HepG2 (cell line): ENCODE measurements at regions not wholly inside any gene's neighbourhood (a gene's known extent, or its start where the extent isn't known, plus 50 kb on each side); places are given as distances from the start of the nearest gene placed in this dataset.

Experiments used
- ATAC-seq: fragments of 200-7000 bp; cut with Tn5 transposase; 3 replicates; pipeline ENCODE4 v1.9.1; 2020; ENCODE audit warnings: mild to moderate bottlenecking, moderate library complexity
- BruUV-seq: library from RNA; stranded (reverse); fragments of 400-500 nt; replicated peaks from 2 replicates; lab custom pipeline; 2021; lab: Mats Ljungman, UMichigan
- CTCF ChIA-PET: fragments of 300-600 bp; formaldehyde crosslinking; extraction: SDS; loops from one replicate; lab custom pipeline; 2021; ENCODE audit warnings: low total read pairs, inconsistent platforms, low intra/inter-chr PET ratio; lab: Yijun Ruan, JAX
- POLR2A ChIA-PET: fragments of 350-600 bp; sonication (Branson Sonifier 250); formaldehyde crosslinking; loops from one replicate; lab custom pipeline; 2020; ENCODE audit warnings: antibody characterized with exemption, inconsistent platforms; lab: Yijun Ruan, JAX
- DNase-seq: peaks from one replicate; pipeline ENCODE4 v3.0.0-alpha.2; 2015; ENCODE audit warnings: low spot score
- FAIRE-seq: peaks from 3 replicates; lab custom pipeline; 2011; peaks lifted over from hg19 to GRCh38; lab: Jason Lieb, UNC
- H2AFZ ChIP-seq: one replicate; pipeline ENCODE4 v1.6.1; 2011; ENCODE audit warnings: low read length, inconsistent platforms
- H3K27ac ChIP-seq: fragments of 300-600 bp; 3 replicates; pipeline ENCODE4 v1.8.0; 2011; ENCODE audit warnings: mixed run types, mild to moderate bottlenecking, mixed read lengths, low read length, inconsistent platforms; ENCODE audit not compliant: insufficient read depth; ENCODE audit errors: extremely low read length
- H3K27me3 ChIP-seq, 2 experiments: fragments of 200-600 bp in 1 of 2; 2 replicates in 1 of 2; 3 replicates in 1 of 2; pipeline versions ENCODE4 v1.6.0 to v1.8.0; 2011; ENCODE audit warnings: low read length in 2 of 2, mild to moderate bottlenecking in 2 of 2, moderate library complexity in 2 of 2, inconsistent platforms in 1 of 2; ENCODE audit not compliant: insufficient read depth in 2 of 2, control insufficient read depth in 1 of 2
- H3K36me3 ChIP-seq, 2 experiments: fragments of 200-600 bp in 1 of 2; replicated peaks in 1 of 2; 2 replicates in 1 of 2; 3 replicates in 1 of 2; pipeline versions ENCODE4 v1.5.1 to v1.8.0; 2011; ENCODE audit warnings: low read length in 2 of 2, inconsistent platforms in 1 of 2; ENCODE audit not compliant: insufficient read depth in 2 of 2, control insufficient read depth in 1 of 2
- H3K4me1 ChIP-seq: 2 replicates; pipeline ENCODE4 v1.5.1; 2012; ENCODE audit warnings: low read length, inconsistent platforms; ENCODE audit not compliant: insufficient read depth
- H3K4me2 ChIP-seq: 2 replicates; pipeline ENCODE4 v1.6.0; 2011; ENCODE audit warnings: low read depth, low read length, inconsistent platforms
- H3K4me3 ChIP-seq, 3 experiments: fragments of 200-600 bp in 1 of 3; sonication (generic), shearing (Covaris generic) in 1 of 3; replicated peaks in 1 of 3; 2 replicates each; pipeline ENCODE4 v1.5.1; 2011 to 2016; ENCODE audit warnings: low read length in 3 of 3, inconsistent platforms in 2 of 3, low read depth in 2 of 3, mild to moderate bottlenecking in 2 of 3, control low read depth in 1 of 3, mixed read lengths in 1 of 3; ENCODE audit not compliant: insufficient read depth in 1 of 3
- H3K79me2 ChIP-seq: one replicate; pipeline ENCODE4 v1.6.1; 2011; ENCODE audit warnings: low read length, inconsistent platforms; ENCODE audit not compliant: insufficient read depth
- H3K9ac ChIP-seq: 2 replicates; pipeline ENCODE4 v1.6.0; 2011; ENCODE audit warnings: mild to moderate bottlenecking, low read depth, low read length, inconsistent platforms; ENCODE audit not compliant: insufficient read depth
- H3K9me3 ChIP-seq: 2 replicates; pipeline ENCODE4 v1.5.1; 2012; ENCODE audit warnings: mild to moderate bottlenecking, low read length
- H4K20me1 ChIP-seq: 2 replicates; pipeline ENCODE4 v1.6.0; 2011; ENCODE audit warnings: inconsistent platforms, mild to moderate bottlenecking, low read length, moderate library complexity; ENCODE audit not compliant: insufficient read depth
- ERF ChIP-seq: IDR thresholded peaks from 2 replicates; pipeline ENCODE4 v1.6.1; 2018; ENCODE audit warnings: missing biosample characterization, missing genetic modification reagents
- KDM4B ChIP-seq: sonication (generic); formaldehyde crosslinking; IDR thresholded peaks from 2 replicates; pipeline ENCODE4 v1.4.0; 2020; ENCODE audit warnings: missing genetic modification reagents
- KDM5B ChIP-seq: sonication (generic); formaldehyde crosslinking; IDR thresholded peaks from 2 replicates; pipeline ENCODE4 v1.4.0; 2020; ENCODE audit warnings: missing genetic modification reagents, mild to moderate bottlenecking, borderline replicate concordance
- KLF12 ChIP-seq: sonication (generic); formaldehyde crosslinking; IDR thresholded peaks from 2 replicates; pipeline ENCODE4 v1.4.0; 2020; ENCODE audit warnings: missing genetic modification reagents, borderline replicate concordance
- KLF13 ChIP-seq: sonication (generic); formaldehyde crosslinking; IDR thresholded peaks from 2 replicates; pipeline ENCODE4 v1.4.0; 2020; ENCODE audit warnings: mild to moderate bottlenecking, missing genetic modification reagents
- MNT ChIP-seq: fragments of 450-650 bp; IDR thresholded peaks from 2 replicates; pipeline ENCODE4 v1.6.1; 2016
- U2AF1 ChIP-seq: fragments of 200-400 bp; formaldehyde crosslinking; optimal IDR thresholded peaks from 2 replicates; pipeline ENCODE3; 2017; ENCODE audit warnings: mild to moderate bottlenecking, low read depth, low read length
- ZNF329 ChIP-seq: sonication (generic); formaldehyde crosslinking; IDR thresholded peaks from 2 replicates; pipeline ENCODE4 v1.9.0; 2021; ENCODE audit warnings: low read depth, mild to moderate bottlenecking, missing genetic modification reagents
- ZNF510 ChIP-seq: sonication (generic); formaldehyde crosslinking; IDR thresholded peaks from 2 replicates; pipeline ENCODE4 v1.4.0; 2020; ENCODE audit warnings: low read depth, mild to moderate bottlenecking, missing genetic modification reagents
- ZNF597 ChIP-seq: sonication (generic); formaldehyde crosslinking; IDR thresholded peaks from 2 replicates; pipeline ENCODE4 v1.5.0; 2020; ENCODE audit warnings: missing genetic modification reagents
- WGBS: methylation state at CpG from one replicate; pipeline ENCODE4 v1.1.6; 2017; ENCODE audit warnings: low lambda C conversion rate; 5-methylcytosine and 5-hydroxymethylcytosine counted together
- in situ Hi-C: cut with HindIII; loops from 2 replicates; pipeline ENCODE4 v1.10.0; 2017; ENCODE audit warnings: low pct_unique_long_range_greater_than_20kb; ENCODE audit not compliant: extremely low pct_ligation_motif_present
- intact Hi-C: fragments of 100-400 bp; cut with micrococcal nuclease; formaldehyde crosslinking; loops from one replicate; pipeline ENCODE4 v1.10.0; 2022; ENCODE audit not compliant: unreplicated experiment

- Histone ChIP-seq H3K36me3 (no peaks in the 10 kb centered on the region), H4K20me1 (no peaks in the 10 kb centered on the region), H3K27me3 (no peaks in the 10 kb centered on the region), H3K27ac (no peak overlapping the region), H3K4me3 (no peak overlapping the region), H3K4me1 (no peaks in the 10 kb centered on the region), H3K9ac (no peak overlapping the region), H2AFZ (no peak overlapping the region), H3K4me2 (no peak overlapping the region), H3K9me3 (no peaks in the 10 kb centered on the region), H3K79me2 (no peaks in the 10 kb centered on the region)
- no peak for TF ChIP-seq ZNF329
- no peak for TF ChIP-seq U2AF1
- TF ChIP-seq ZNF510 (CRISPR knock-in tag): no peak
- no peak for TF ChIP-seq KDM4B (CRISPR knock-in tag)
- no peak for TF ChIP-seq KDM5B (CRISPR knock-in tag)
- no peak for TF ChIP-seq KLF13
- intact Hi-C loops: loop anchor here (5.0 kb wide), 1 partner anchor 1720 kb away; no protein-coding TSS in a partner anchor
- ChIA-PET CTCF (no interaction called here), POLR2A (no interaction called here)
- ATAC-seq: no peak
- no peak for DNase-seq
- in situ Hi-C loops: no loop called here
- FAIRE-seq: no peak
- no TSS peak for BruUV-seq
- WGBS: 43% methylated on average over 3 of the region's 3 CpGs
Observed at GRCh38 chr6:21856844-21857243, 263.3 kb downstream of the SOX4 start.

- Histone ChIP-seq H2AFZ (no peak overlapping the region), H3K9ac (no peak overlapping the region), H3K9me3 (no peaks in the 10 kb centered on the region), H3K79me2 (no peaks in the 10 kb centered on the region), H3K27me3 (no peaks in the 10 kb centered on the region), H3K36me3 (no peaks in the 10 kb centered on the region), H3K27ac (no peak overlapping the region), H4K20me1 (no peaks in the 10 kb centered on the region), H3K4me3 (no peak overlapping the region), H3K4me1 (no peaks in the 10 kb centered on the region), H3K4me2 (no peak overlapping the region)
- ChIA-PET POLR2A (no interaction called here), CTCF (no interaction called here)
- WGBS: 0% methylated on average over 1 of the region's 1 CpG
- no peak for ATAC-seq
- intact Hi-C loops: loop anchor here (5.0 kb wide), 1 partner anchor 1721 kb away; no protein-coding TSS in a partner anchor
- BruUV-seq: no TSS peak
- no peak for TF ChIP-seq ERF (CRISPR knock-in tag)
- TF ChIP-seq ZNF597 (CRISPR knock-in tag): no peak
- TF ChIP-seq KLF12 (CRISPR knock-in tag): no peak
- TF ChIP-seq MNT: no peak
- in situ Hi-C loops: no loop called here
- no peak for DNase-seq
- no peak for FAIRE-seq
Observed at GRCh38 chr6:21858076-21858475, 264.5 kb downstream of the SOX4 start.
